Right lobe of liver (tissue), 4 donors: ENCODE measurements at regions not wholly inside any gene's neighbourhood (a gene's known extent, or its start where the extent isn't known, plus 50 kb on each side); places are given as distances from the start of the nearest gene placed in this dataset.

Experiments
- CTCF ChIP-seq, 4 donors: fragments of 200-600 bp in 3 of 4; fragments of 450-650 bp in 1 of 4; IDR thresholded peaks; one replicate each; pipeline versions ENCODE4 v1.5.1 to v1.8.0; 2016 to 2022; ENCODE audit warnings: antibody characterized with exemption in 4 of 4, mild to moderate bottlenecking in 2 of 4
- POLR2A ChIP-seq: fragments of 450-650 bp; IDR thresholded peaks from one replicate; pipeline ENCODE4 v1.6.1; 2017; ENCODE audit warnings: antibody characterized with exemption, mild to moderate bottlenecking
- donor health status: DM: no; HTN: no; CAD: no.
- donor health status: DM: no; HTN: no; CAD: no.
- donor health status: DM: no; HTN: yes; CAD: no.

DNA sequence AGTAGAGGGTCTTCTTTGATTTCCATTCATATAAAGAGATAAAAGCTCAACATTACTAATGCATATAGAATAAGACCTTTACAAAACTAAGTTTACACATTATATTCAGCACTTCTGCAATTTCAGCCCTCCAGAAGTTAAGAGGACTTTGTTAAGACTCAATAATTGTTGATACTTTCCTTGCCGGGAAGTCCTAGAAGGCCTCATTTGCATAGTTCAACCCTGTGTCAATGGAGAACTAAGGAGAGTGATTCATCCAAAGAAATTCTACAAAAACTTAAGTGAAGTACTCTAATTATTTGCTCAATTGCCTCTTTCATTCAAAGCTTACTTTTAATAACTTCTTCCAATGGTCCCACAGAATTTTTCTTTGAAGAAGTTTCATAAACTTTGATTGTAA lies 1060.3 kb upstream of the CELF2 start:
- TF ChIP-seq POLR2A (no peak), CTCF (IDR thresholded peaks at IDR 0.05) (no peak)
